GM13976 (cell line): ENCODE measurements at regions not wholly inside any gene's neighbourhood (a gene's known extent, or its start where the extent isn't known, plus 50 kb on each side); places are given as distances from the start of the nearest gene placed in this dataset.
"Not testable (repeated sequence)": the region's sequence is repeated elsewhere in the genome, so short reads cannot be mapped to it uniquely, and the experiment has no call there.

Source experiments
- DNase-seq: peaks from one replicate; pipeline ENCODE4 v3.0.0; 2012; ENCODE audit warnings: low spot score
- in situ Hi-C: fragments of 300-500 bp; cut with MboI; formaldehyde crosslinking; loops from one replicate; pipeline ENCODE4 v1.12.0; 2022; ENCODE audit warnings: low sequenced_read_pairs, mixed read lengths, inconsistent platforms; ENCODE audit not compliant: unreplicated experiment
- TF ChIP-seq, protein P1 (sequence below): IDR thresholded peaks from 2 replicates; pipeline ENCODE4 v1.5.1; 2012; ENCODE audit warnings: borderline replicate concordance, mild to moderate bottlenecking; ENCODE audit not compliant: insufficient read depth; ENCODE audit errors: extremely low read depth, missing control alignments, control extremely low read depth

DNA sequence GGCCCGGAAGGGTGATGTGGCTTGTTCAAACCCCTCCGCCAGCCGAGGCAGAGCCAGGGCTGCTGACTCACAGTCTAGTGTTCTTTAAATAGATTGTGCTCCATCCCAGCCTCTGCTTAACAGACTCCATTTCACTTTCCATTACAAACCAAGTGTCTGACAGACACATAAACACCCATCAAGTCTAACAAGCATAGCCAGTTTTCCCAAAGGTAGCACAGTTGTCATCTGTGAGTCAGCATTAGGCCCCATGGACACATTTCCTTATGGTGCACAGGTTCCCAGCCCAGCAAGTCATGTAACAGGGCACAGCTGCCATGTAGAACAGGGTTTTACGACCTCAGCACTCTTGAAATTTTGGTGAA lies 109.9 kb upstream of the RAP2B start:
- DNase-seq: no peak
- in situ Hi-C loops: no loop called here
- TF ChIP-seq, protein P1, sequence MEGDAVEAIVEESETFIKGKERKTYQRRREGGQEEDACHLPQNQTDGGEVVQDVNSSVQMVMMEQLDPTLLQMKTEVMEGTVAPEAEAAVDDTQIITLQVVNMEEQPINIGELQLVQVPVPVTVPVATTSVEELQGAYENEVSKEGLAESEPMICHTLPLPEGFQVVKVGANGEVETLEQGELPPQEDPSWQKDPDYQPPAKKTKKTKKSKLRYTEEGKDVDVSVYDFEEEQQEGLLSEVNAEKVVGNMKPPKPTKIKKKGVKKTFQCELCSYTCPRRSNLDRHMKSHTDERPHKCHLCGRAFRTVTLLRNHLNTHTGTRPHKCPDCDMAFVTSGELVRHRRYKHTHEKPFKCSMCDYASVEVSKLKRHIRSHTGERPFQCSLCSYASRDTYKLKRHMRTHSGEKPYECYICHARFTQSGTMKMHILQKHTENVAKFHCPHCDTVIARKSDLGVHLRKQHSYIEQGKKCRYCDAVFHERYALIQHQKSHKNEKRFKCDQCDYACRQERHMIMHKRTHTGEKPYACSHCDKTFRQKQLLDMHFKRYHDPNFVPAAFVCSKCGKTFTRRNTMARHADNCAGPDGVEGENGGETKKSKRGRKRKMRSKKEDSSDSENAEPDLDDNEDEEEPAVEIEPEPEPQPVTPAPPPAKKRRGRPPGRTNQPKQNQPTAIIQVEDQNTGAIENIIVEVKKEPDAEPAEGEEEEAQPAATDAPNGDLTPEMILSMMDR: no peak

DNA sequence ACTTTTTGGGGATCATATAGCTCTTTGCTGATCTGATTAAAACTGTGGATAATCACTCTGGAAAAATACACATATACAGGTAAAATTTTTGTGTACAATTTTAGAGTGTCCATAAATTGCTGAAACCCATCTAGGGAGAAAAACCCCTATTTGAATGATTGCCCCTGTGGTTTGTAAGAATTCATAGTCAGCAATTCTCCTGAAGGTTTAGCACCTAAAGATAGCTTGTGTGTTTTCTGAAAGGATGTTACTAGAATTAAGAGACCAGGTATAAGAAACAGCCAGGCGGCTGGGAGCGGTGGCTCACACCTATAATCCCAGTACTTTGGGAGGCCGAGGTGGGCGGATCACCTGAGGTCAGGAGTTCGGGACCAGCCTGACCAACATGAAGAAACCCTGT lies 106.8 kb upstream of the RAP2B start:
- TF ChIP-seq, protein P1: no peak
- no peak for DNase-seq
- in situ Hi-C loops: no loop called here

DNA sequence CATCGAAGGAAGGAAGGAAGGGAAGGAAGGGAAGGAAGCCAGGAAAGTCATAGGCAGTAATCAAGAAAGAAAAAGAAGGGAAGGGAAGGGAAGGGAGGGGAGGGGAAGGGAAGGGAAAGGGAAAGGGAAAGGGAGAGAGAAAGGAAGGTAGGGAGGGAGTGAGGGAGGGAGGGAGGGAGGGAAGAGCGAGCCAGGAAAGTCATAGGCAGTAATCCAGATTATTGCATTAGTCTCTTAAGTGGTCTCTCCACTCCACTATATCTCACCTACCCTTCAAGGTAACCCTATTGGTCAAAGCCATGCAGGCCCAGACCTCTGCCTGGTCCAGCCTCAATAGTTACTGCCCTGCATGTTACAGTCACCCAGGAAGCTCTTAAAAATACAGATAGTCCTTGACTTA lies 106.2 kb upstream of the RAP2B start:
- TF ChIP-seq, protein P1: no peak
- in situ Hi-C loops: no loop called here
- DNase-seq: no peak

DNA sequence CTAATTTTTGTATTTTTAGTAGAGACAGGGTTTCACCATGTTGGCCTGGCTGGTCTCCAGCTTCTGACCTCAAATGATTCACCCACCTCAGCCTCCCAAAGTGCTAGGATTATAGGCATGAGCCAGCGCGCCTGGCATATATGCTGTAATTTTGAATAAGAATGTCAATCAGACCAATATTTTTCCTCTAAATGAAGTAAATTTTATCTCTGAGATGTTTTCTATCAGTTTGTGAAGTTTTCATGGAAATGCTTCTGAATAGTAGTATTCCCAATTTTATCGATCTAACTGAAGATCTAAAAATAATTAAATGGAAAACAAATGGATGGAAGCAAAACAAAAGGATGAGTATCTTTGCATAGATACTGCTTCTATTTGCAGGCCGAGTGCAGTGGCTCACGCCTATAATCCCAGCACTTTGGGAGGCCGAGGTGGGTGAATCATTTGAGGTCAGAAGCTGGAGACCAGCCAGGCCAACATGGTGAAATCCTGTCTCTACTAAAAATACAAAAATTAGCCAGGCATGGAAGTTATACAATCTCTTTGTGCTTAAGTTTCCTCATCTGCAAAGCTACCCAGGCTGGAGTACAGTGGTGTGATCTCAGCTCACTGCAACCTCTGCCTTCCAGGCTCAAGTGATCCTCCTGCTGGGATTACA lies 103.9 kb upstream of the RAP2B start:
- in situ Hi-C loops: not testable (repeated sequence)

DNA sequence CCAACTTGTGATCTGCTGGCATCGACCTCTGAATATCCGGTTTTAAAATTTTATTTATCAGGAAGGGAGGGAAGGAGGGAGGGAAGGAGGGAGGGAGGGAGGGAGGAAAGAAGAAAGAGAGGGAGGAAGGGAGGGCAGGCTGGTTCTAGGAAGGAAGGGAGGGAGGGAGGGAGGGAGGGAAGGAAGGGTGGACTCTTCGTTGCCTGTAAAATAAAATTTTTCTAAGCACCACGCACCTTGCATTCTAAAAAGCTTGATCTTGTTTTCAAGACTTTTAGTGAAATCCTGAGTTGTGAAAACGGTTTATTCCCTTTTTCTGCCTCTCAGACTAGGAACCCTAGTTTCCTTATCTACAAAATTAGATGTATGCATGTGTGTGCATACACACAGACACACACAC lies 101.7 kb upstream of the RAP2B start:
- TF ChIP-seq, protein P1: no peak
- in situ Hi-C loops: no loop called here
- DNase-seq: no peak

More for the DNA sequence above, 103.9 kb upstream of the RAP2B start:
- not testable (repeated sequence) for DNase-seq

DNA sequence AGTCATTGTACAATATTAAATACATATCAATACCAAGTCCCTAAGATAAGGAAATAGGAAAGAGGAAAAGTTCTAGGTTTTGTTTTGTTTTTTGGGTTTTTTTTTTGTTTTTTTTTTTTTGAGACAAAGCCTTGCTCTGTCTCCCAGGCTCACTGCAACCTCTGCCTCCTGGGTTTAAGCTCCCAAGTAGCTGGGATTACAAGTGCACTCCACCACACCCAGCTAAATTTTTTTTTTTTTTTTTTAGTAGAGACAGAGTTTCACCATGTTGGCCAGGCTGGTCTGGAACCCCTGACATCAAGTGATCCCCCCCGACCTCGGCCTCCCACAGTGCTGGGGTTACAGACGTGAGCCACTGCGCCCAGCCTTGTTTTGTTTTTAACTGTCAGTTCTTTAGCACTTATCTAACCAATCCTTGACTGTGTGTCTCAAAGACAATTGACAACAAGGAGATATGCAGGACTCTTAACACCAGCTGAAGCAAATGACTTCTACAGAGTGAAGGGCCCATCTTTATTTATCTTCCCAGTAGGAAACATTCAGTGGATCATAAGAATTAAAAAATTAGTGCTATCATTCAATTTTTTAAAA lies 100.0 kb upstream of the RAP2B start:
- TF ChIP-seq, protein P1: no peak
- in situ Hi-C loops: no loop called here
- no peak for DNase-seq

DNA sequence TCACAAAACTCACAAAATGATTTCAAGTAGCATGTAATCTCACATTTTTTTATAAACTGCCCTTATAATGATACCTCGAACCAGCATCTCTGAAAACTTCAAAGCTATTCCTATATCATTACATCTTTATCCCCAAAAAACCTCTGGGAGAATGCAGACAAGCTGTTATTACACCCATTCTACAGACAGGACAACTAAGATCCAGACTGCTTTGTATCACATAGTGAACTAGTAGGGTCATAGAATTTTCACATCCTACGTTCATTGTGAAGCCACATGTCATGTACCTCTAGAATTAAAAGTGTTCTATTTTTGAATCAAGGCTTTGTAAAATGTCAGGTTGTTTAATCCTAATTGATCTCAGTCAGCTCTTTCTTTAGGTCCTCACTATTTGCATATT lies 98.7 kb upstream of the RAP2B start:
- DNase-seq: no peak
- in situ Hi-C loops: no loop called here
- TF ChIP-seq, protein P1: no peak
